SH-SY5Y (cell line): ENCODE measurements at regions not wholly inside any gene's neighbourhood (a gene's known extent, or its start where the extent isn't known, plus 50 kb on each side); places are given as distances from the start of the nearest gene placed in this dataset.

Experiments used
- GATA2 ChIP-seq: IDR thresholded peaks from 2 replicates; pipeline ENCODE4 v1.6.1; 2011; ENCODE audit warnings: mild to moderate bottlenecking, low read depth, low read length
- GATA3 ChIP-seq: IDR thresholded peaks from 2 replicates; pipeline ENCODE4 v1.6.1; 2011; ENCODE audit warnings: low read depth, mild to moderate bottlenecking, low read length, moderate library complexity

DNA sequence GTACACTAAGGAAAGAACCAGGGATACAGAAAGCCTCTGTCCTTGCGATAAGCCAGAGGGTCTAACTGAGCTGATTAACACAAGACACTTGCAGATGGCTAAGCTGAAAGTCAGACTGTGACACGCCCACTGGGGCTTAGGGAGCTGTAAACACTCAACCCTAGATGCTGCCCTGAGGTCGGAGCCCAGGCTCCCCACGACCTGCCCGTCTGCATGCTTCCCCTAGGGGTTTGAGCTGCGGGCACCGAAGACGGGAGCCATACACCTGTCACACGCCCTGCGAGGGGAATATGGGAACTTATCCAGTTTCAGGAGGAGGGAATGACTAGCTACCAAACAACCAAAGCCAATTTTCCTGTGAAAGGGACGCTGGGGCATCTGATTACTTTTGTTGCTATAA lies 96.0 kb downstream of the HTR5A start:
- TF ChIP-seq GATA3 (no peak), GATA2 (no peak; the same call in 1 of the 2 replicates)
